Vagina (tissue), 2 donors: ENCODE measurements at regions not wholly inside any gene's neighbourhood (a gene's known extent, or its start where the extent isn't known, plus 50 kb on each side); places are given as distances from the start of the nearest gene placed in this dataset.

Experiments
- POLR2A ChIP-seq, 2 donors: fragments of 450-650 bp; IDR thresholded peaks; one replicate each; pipeline ENCODE4 v1.6.1; 2017; ENCODE audit warnings: antibody characterized with exemption in 2 of 2, mild to moderate bottlenecking in 2 of 2, moderate library complexity in 2 of 2
- POLR2AphosphoS5 ChIP-seq, 2 donors: sonication (generic); formaldehyde crosslinking; IDR thresholded peaks; one replicate each; pipeline ENCODE4 v1.9.0; 2017; ENCODE audit warnings: antibody characterized with exemption in 2 of 2, mild to moderate bottlenecking in 2 of 2, low read depth in 1 of 2; ENCODE audit not compliant: insufficient read depth in 1 of 2
- TF ChIP-seq, protein P1 (sequence below), 3 experiments: fragments of 450-650 bp in 2 of 3; fragments of 200-600 bp in 1 of 3; sonication (generic) in 1 of 3; IDR thresholded peaks; one replicate each; pipeline ENCODE4 v1.5.1; 2017 to 2019; ENCODE audit warnings: antibody characterized with exemption in 3 of 3, mild to moderate bottlenecking in 2 of 3, moderate library complexity in 2 of 3

GRCh38 chr2:217138284-217138683 is 278.4 kb upstream of the TNP1 start:
- TF ChIP-seq, protein P1, sequence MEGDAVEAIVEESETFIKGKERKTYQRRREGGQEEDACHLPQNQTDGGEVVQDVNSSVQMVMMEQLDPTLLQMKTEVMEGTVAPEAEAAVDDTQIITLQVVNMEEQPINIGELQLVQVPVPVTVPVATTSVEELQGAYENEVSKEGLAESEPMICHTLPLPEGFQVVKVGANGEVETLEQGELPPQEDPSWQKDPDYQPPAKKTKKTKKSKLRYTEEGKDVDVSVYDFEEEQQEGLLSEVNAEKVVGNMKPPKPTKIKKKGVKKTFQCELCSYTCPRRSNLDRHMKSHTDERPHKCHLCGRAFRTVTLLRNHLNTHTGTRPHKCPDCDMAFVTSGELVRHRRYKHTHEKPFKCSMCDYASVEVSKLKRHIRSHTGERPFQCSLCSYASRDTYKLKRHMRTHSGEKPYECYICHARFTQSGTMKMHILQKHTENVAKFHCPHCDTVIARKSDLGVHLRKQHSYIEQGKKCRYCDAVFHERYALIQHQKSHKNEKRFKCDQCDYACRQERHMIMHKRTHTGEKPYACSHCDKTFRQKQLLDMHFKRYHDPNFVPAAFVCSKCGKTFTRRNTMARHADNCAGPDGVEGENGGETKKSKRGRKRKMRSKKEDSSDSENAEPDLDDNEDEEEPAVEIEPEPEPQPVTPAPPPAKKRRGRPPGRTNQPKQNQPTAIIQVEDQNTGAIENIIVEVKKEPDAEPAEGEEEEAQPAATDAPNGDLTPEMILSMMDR (IDR thresholded peaks at IDR 0.05), result no peak
- TF ChIP-seq POLR2AphosphoS5 (IDR thresholded peaks at IDR 0.05; ENCODE audit: insufficient read depth in 1 of 2, low read depth in 1 of 2), result no peak
- TF ChIP-seq POLR2A (IDR thresholded peaks at IDR 0.05), result no peak
